EL (cell line): ENCODE measurements at regions not wholly inside any gene's neighbourhood (a gene's known extent, or its start where the extent isn't known, plus 50 kb on each side); places are given as distances from the start of the nearest gene placed in this dataset.

Experiments used
- DNase-seq: peaks from one replicate; pipeline ENCODE4 v3.0.0-alpha.2; 2016

DNA sequence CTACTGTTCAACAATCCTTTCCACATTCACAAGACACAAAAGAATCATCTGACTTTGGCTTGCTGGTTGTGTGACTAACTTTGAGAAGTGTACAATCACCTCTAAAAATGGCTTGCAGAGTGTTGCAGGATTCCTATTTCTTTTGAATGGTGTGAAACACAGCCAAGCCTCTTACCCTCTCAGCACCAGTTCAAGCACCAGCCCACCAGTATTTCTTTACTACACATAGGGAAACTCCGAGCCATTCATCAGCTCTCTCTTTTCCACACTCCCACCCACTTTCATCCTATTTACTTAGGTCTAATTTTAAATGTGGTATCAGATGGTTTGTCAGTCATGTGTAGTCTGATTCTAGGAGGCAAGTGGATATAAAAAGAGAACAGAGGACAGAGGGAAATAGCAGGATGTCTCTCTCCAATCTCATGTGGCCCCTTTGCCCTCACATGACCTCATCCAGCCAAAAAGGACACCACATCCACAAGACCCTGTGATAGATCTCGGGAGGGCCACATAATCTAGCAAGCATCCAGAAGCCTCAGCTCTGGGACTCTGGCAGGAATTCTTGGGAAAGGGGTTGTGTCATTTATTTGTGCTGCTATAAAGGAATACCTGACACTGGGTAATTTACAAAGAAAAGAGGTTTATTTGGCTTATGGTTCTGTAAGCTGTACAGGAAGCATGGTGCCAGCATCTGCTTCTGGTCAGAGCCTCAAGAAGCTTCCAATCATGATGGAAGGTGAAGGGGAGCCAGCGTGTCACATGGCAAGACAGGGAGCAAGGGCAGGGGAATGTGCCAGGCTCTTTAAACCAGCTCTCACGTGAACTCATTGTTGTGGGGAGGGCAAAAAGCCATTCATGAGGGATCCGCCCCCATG, 66.8 kb upstream of the NEBL start:
- DNase-seq = no peak

DNA sequence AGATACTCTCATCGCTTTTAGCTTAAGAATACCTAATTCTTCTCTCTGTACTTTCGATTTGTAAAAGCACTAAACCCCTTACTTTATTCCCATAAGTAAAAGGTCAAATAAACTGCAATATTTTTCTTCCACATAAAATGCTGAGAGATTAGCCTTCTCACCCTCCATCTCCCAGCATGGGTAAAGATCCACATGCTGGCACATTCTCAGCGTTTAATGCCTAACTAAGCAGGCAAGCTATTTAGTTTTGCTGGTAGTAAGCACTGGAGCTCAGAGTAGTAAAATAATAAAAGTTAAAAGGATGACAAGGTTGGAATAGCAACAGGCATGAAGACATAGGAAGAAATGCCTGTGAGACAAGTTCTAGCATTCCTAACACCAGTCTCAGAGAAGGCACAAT, 65.9 kb upstream of the NEBL start:
- DNase-seq = no peak

DNA sequence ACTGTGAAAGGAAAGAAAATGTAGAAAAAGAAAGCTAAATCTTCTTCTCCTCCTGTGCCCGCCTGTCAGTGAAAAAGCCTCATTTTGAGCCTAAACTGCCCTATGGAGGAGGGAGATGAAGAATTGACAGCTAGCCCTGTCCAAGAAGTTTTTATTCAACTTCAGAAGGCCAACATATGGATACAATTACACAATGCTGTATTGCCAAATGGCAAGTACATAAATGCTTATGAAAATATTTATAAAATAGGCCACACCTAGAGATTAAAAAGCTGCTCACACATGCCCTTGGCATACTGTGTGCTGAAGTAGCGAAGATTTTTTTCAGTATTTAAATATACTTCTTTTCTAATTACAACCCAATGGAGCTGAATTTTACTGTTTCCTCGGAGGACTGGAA, 65.1 kb upstream of the NEBL start:
- DNase-seq = no peak

DNA sequence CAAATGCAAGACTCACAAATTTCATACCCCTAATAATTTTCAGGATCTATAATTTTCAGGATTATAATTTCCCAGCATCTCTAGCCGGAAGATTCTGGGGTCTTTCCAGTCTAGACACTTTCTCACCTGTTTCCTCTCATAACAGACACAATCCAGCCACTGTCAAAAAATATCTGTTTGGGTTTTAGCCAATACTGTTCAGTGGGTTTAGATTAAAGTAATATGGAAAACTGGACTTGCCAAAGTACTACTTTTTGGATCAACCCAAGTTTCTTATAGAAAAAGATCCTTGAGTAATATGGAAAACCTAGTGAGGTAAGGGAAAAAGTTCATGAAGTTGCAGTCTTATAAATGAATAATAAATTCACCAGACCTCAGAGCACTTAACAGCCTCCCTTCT, 62.1 kb upstream of the NEBL start:
- DNase-seq = no peak

DNA sequence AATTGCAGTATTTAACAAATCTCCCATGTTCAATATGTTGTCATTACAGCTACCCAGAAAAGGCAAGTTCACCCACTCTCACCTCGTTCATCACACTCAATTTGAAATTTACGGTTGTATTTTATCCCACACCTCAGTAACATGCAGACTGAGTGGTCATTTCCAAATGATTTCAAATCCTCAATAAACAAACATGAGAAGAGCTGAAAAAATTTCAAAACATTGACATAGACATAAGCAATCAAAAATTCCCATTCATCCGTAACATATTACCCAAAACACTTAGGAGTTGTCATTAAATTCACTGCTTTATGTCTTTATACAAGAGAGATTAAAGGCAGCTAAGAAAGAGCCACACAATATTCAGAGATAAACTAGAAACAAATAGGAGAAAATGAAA, 61.7 kb upstream of the NEBL start:
- no peak for DNase-seq

DNA sequence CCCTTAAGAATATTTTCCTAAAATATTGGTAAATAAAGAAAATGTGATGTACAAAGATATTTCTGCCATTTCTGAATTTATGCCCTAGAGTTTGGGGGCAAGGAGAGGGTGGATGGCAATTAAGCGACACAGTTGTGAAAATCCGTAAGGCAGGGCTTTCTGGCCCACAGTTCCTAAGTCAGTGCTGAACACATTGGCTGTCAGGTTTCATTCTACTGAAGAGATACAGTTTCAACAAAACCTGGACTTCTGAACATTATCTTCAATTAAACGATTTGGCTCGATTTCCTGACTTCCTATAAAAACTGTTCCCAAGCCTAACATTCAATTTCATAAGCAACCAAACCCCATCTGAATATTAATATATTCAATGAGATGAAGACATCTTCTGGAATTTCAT, 61.1 kb upstream of the NEBL start:
- no peak for DNase-seq

DNA sequence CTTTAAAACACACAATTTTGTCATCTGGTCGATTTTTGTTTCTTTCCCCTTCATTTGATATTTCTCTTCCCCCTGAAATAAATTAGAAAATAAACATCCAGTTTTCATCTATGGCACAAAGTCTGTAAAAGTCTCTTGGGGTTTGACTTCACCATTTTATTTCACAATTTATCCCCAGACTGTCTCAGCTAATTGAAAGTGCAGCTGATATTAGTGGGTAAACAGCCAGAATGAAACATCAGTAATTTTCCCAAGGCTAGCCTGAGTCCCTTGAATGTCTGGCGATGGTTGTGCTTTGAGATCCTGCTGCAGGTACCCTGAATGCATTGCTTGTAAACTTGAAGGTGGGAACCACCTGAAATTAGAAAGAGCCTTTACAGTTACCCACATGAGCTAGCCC, 60.6 kb upstream of the NEBL start:
- DNase-seq = no peak

DNA sequence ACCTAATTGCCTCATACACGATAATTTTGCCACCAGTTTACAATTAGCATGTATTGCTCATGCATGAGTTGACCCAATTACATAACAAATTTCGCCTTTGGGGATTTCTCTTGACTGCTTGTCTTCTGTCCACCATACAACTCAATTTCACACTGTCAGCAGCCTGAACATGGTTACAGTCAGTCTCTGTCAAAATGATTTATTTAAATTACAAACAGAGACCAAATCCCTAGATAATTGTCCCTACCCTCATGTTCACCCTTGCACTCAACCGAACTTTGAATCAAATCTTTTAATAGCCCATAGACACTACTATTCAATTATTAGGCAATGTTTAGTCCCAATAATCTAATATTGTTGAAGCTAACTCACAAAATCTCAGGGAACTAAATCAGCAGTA, 59.7 kb upstream of the NEBL start:
- DNase-seq = no peak

DNA sequence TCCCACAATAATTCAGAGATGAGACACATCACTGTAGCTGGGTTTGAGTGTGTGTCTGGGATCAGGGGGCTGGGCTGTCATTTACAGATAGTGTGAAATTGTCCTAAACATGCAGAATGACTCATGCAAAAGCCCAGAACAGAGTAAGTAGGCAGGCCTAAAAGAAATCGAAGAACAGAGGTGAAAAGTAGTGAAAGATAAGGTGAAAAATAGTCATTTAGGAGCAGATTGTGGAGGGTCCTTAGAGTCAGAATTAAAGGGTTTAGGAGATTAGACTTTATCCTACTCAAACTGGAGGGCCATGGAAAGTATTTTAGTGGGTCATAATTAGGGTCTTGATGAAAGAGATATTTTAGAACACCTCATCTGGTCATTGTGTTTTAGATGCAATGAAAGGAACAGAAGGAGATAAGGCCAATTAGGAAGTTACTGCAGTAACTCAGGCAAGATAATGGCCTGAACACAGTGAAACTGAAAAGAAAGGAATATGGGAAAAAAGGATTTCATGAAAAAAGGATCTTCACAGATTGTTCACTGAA, 58.3 kb upstream of the NEBL start:
- DNase-seq = no peak

DNA sequence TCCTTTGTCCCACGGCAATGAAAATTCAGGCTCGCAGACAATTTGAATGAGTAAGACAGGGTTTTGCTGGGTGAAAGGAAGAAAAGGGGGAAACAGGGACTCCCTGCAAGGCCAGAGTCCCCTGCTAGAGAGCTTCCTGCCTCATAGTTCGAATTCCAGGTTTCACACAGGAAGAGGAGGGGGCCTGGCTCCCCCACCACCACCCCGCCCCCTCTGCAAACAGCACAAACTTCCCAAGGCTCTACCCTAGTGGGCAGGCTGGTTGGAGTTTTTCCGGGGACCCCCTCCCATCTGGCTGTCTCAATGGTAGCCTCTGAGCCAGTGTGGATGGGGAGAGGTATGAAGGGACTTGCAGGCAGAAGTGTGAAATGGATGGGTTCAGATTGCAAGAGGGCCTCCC, 57.4 kb upstream of the NEBL start:
- DNase-seq = no peak

DNA sequence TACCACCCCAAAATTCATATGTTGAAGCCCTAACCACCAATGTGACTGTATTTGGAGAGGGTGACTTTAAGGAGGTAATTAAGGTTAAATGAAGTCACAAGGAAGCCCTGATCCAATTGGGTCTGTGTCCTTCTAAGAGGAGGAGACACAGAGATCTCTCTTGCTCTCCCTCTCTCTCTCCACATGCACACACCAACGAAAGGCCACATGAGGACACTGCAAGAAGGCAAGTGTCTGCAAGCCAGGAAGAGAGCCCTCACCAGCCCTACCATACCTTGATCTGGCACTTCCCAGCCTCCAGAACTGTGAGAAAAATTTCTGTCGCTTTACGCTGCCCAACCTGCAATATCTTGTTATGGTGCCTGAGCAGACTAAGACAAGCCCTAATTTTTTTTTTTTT, 56.0 kb upstream of the NEBL start:
- DNase-seq = no peak

DNA sequence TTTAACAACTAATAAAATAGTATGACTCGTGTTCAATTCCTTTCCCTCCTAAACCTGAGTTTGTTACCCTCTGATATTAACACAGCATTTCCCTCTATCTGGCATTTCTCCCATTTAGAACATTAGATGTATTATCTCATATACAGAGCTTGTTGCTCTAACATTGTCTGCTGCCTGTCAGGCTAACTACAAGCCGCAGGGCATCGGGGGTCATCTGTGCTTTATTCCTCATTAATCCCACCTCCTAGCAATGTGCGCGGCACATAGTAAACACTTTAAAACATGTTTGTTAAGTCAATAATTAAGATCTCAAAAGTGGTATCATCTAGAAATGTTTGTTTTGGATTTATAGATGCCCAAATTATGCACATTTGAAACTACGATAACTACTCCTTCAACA, 52.9 kb upstream of the NEBL start:
- DNase-seq = no peak

DNA sequence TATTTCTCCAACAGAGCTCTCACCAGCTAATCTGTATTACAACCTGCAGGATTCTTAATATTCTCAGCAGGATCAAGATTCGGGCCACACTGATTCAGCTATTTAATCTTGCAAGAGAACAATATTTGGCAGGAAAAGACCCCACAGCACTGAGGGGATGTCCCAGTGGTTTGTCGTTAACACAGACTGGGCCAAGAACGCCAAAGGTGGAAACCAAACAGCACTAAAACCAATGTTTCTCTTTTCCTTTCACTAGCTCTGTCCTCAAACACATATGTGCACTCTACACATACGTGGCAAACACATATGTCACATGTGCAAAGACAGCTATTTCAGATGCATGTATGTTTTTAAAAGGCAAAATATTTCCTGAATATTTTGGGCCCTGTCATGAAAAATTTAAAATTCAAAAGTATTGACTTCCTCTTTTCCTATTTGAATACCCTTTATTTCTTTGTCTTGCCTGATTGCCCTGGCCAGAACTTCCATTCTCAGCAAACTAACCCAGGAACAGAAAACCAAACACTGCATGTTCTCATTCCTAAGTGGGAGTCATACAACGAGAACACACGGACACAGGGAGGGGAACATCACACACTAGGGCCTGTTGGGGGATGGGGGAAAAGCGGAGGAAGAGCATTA, 51.7 kb upstream of the NEBL start:
- no peak for DNase-seq
